ENCODE measurements at regions not wholly inside any gene's neighbourhood (a gene's known extent, or its start where the extent isn't known, plus 50 kb on each side); places are given as distances from the start of the nearest gene placed in this dataset.

DNA sequence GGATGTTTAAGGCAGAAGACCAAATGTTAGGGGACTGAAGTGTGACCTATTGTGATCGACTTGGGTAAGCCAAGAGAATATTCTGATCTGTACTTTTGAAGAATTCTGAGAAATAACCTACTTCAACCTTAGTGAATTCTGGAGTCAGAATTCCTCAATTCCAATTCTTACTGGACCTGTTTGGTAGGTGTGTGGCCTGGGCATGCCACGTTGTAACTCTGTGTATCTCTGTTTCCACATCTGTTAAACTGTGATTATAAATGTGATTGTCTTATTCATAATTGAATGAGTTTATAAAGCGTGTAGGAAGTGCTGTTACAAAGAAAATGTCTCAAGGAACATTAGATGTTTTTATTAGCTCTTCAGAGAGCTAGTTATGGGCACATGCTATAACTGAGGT, 64.5 kb downstream of the TUSC1 start:
- in situ Hi-C loops (cut with HindIII; ENCODE audit: low pct_ligation_motif_present, low pct_unique_long_range_greater_than_20kb, low sequenced_read_pairs): no loop called here
- no peak for DNase-seq

- DNase-seq: no peak
- in situ Hi-C loops (cut with HindIII; ENCODE audit: low pct_ligation_motif_present, low pct_unique_long_range_greater_than_20kb, low sequenced_read_pairs): no loop called here
Observed at GRCh38 chr9:25603106-25603505, 75.1 kb downstream of the TUSC1 start.

DNA sequence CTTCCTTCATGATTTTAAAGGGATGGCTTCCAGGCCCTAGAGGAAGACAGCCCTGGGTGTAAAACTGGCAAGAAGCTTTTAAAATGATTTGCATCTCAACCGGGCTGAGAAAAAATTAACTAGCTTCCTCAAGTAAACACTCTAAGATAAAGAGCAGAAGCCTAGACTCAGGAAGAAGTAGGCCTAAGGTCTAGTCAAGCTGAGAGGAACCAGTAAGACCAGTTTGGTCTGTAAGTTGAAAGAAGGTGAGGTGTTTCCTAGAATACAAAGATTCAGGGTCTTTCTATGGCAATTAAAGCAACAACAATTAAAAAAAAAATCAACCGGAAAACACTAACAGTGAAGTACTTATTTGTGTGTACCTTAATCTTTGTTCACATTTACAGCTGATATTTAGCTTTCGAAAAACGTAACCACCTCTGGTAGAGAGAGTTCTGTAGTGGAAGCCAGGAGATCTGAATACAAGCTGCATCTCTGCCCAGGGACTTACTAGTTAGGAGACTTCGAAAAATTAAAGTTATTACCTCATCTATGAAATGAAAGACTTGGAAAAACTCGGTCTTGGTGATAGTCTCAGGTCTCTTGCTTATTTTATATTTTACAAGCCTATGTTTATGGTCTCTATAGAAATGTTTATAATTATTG, 75.7 kb downstream of the TUSC1 start:
- DNase-seq: no peak
- in situ Hi-C loops (cut with HindIII; ENCODE audit: low pct_ligation_motif_present, low pct_unique_long_range_greater_than_20kb, low sequenced_read_pairs): no loop called here

DNA sequence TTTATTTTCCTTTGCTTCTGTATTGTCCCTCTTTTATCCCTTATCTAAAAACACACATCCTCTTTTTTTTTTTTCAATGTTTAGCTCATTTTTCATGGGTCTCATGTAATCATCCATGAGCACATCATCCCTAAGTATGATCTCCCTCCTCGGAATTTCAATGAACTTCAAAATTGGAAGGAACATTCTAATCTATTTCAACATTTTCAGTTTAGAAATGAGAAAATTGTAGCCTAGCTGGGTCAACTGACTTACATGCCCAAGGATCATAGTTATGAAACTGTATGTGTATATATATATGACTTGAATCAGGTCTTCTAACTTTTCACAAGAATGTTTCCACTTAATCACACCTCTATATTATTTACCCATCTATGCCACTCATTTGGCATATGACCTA, 77.7 kb downstream of the TUSC1 start:
- in situ Hi-C loops (cut with HindIII; ENCODE audit: low pct_ligation_motif_present, low pct_unique_long_range_greater_than_20kb, low sequenced_read_pairs): no loop called here
- no peak for DNase-seq

GRCh38 chr9:25584611-25585010, 93.6 kb downstream of the TUSC1 start:
- no peak for DNase-seq
- in situ Hi-C loops (cut with HindIII; ENCODE audit: low pct_ligation_motif_present, low pct_unique_long_range_greater_than_20kb, low sequenced_read_pairs): no loop called here

- in situ Hi-C loops (cut with HindIII; ENCODE audit: low pct_ligation_motif_present, low pct_unique_long_range_greater_than_20kb, low sequenced_read_pairs): no loop called here
- no peak for DNase-seq
Observed at GRCh38 chr9:25573281-25573680, 105.0 kb downstream of the TUSC1 start.

DNA sequence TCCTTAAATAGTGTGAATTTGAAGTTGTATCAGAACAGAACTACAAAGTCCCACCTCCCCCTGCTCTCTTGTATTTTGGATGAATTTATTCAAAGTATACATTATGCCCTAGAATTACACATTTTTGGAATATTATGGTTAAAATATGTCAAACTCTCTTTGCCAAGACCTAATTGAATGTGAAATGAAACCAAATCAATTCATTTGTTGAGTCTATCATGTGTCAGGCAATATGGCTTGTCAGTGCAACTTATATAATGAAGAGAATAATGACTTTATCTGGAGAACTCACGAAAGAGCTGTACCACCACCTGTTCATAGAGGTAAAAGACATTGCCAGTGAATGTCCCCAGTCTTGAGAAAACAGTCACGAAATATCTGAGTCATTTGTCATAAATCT, 106.8 kb downstream of the TUSC1 start:
- no peak for DNase-seq
- in situ Hi-C loops (cut with HindIII; ENCODE audit: low pct_ligation_motif_present, low pct_unique_long_range_greater_than_20kb, low sequenced_read_pairs): no loop called here

GRCh38 chr9:25570802-25571201, 107.4 kb downstream of the TUSC1 start:
- in situ Hi-C loops (cut with HindIII; ENCODE audit: low pct_ligation_motif_present, low pct_unique_long_range_greater_than_20kb, low sequenced_read_pairs): no loop called here
- no peak for DNase-seq

GRCh38 chr9:25562101-25562500, 116.1 kb downstream of the TUSC1 start:
- DNase-seq: no peak
- in situ Hi-C loops (cut with HindIII; ENCODE audit: low pct_ligation_motif_present, low pct_unique_long_range_greater_than_20kb, low sequenced_read_pairs): no loop called here

DNA sequence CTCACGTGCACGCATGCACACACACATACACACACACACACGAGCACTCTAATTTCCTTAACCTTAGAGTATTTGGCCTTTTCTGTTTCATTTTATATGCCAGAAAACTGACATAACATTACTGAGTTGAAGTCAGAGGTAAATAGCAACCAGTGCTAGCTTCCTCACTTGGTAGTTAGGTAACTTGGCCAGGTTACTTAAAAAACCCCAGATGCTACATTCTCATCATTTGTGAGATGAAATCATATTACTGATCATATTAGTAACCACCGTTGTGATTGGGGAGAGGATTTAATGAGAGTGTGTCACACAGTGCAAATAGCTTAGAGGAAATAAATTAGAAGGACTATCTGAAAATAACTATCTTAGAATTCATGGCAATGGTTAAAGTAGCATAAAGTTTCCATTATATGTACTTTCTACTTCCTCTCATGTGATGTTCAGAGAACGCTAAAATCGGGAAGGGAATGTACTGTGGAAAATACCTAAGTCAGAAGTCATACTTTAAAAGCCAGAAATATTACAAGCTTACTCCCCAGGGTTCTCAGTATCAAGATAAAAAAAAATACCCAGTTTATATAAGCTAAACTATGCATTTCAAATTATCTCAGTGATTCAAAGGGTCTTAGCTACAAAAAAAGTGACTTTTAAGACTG, 120.5 kb downstream of the TUSC1 start:
- in situ Hi-C loops (cut with HindIII; ENCODE audit: low pct_ligation_motif_present, low pct_unique_long_range_greater_than_20kb, low sequenced_read_pairs): no loop called here
- DNase-seq: no peak

- DNase-seq: no peak
- in situ Hi-C loops (cut with HindIII; ENCODE audit: low pct_ligation_motif_present, low pct_unique_long_range_greater_than_20kb, low sequenced_read_pairs): no loop called here
Observed at GRCh38 chr9:25556540-25556939, 121.7 kb downstream of the TUSC1 start.

DNA sequence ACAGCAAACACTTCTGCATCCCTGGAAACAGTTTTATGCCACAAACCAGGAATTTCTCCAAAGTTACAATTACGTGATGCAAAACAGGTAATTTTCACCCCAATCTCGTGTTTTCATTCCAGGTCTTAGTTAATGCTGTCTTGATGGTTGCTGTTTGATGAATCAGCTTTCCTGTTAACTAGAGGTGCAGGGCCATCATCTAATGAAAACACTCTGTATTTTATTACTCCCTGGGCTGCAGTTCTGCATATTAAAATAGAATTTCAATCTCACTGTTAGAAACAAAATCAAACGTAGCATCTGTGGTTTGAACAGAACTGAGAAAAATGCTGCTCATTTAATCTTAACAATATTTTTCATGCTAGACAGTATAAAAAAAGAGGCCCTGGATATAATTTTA, 129.4 kb downstream of the TUSC1 start:
- in situ Hi-C loops (cut with HindIII; ENCODE audit: low pct_ligation_motif_present, low pct_unique_long_range_greater_than_20kb, low sequenced_read_pairs): no loop called here
- DNase-seq: no peak

GRCh38 chr9:25543806-25544205, 134.4 kb downstream of the TUSC1 start:
- in situ Hi-C loops (cut with HindIII; ENCODE audit: low pct_ligation_motif_present, low pct_unique_long_range_greater_than_20kb, low sequenced_read_pairs): no loop called here
- no peak for DNase-seq

DNA sequence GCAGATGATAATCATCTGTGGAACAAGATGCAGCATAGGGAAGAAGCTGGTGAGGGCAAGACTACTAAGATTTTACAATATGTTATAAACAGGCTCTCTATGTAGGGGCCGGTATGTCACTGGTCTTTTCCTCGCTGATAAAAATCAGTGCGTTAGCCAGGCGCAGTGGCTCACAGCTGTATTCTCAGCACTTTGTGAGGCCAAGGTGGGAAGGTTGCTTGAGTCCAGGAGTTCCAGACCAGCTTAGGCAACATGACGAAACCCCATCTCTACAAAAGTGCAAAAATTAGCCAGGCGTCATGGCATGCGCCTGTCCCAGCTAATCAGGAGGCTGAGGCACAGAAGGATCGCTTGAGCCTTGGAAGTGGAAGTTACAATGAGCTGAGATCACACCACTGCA, 135.9 kb downstream of the TUSC1 start:
- DNase-seq: no peak
- in situ Hi-C loops (cut with HindIII; ENCODE audit: low pct_ligation_motif_present, low pct_unique_long_range_greater_than_20kb, low sequenced_read_pairs): no loop called here

DNA sequence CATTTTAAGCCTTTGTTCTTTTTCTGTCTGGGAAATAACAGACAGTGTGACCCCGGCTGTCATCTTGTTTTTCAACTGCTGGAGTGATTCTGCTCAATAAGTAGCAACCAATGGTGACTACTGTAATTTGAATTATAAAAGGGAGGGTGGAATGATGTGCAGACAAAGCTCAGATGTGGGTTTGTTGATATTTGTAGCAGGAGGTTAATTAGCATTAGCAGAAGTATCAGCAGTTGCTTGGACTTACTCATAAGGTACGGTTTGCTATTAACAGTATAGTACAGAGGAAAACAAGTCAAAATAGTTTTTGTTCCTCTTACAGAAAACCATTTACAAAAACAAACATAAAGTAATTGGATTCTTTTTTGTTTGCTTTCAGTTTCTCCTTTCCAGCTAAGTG, 140.4 kb downstream of the TUSC1 start:
- in situ Hi-C loops (cut with HindIII; ENCODE audit: low pct_ligation_motif_present, low pct_unique_long_range_greater_than_20kb, low sequenced_read_pairs): no loop called here
- DNase-seq: no peak

DNA sequence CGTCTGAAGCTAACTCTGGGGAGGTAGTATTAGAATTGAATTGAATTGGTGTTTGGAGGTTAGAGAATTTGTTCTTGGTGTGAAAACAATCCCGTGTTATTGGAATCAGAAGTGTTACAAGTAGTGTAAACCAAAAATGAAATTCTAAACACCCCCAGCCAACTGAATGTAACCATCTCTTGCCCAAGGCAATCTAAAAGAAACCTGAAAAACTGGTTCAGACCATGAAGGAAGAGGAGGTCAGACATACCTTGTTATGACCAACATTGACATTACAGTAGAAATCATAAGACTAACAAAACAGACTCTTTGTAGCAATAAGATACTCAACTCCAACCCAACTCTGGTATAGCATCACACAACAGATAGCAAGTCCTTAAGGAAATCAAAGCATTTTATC, 159.0 kb downstream of the TUSC1 start:
- DNase-seq: no peak
- in situ Hi-C loops (cut with HindIII; ENCODE audit: low pct_ligation_motif_present, low pct_unique_long_range_greater_than_20kb, low sequenced_read_pairs): no loop called here

DNA sequence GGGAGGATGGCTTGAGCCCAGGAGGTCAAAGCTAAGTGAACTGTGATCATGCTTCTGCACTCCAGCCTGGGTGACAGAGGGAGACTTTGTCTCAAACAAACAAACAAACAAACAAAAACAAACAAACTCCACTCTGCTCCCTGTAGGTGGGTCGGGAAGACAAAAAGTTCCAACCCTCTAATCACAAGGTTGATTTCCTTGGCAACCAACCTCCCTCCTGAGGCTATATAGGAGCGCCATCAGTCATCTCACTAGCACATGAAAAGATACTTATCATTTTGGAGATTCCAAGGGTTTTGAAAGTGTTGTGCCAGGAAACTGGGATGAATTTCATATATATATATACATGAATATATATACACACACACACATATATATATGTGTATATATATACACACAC, 160.5 kb downstream of the TUSC1 start:
- no peak for DNase-seq
- in situ Hi-C loops (cut with HindIII; ENCODE audit: low pct_ligation_motif_present, low pct_unique_long_range_greater_than_20kb, low sequenced_read_pairs): no loop called here

GRCh38 chr9:25513509-25514033, 164.7 kb downstream of the TUSC1 start:
- DNase-seq: no peak
- in situ Hi-C loops (cut with HindIII; ENCODE audit: low pct_ligation_motif_present, low pct_unique_long_range_greater_than_20kb, low sequenced_read_pairs): no loop called here

- in situ Hi-C loops (cut with HindIII; ENCODE audit: low pct_ligation_motif_present, low pct_unique_long_range_greater_than_20kb, low sequenced_read_pairs): no loop called here
- DNase-seq: no peak
Observed at GRCh38 chr9:25505644-25506043, 172.6 kb downstream of the TUSC1 start.

GRCh38 chr9:25481372-25481771, 196.9 kb downstream of the TUSC1 start:
- in situ Hi-C loops (cut with HindIII; ENCODE audit: low pct_ligation_motif_present, low pct_unique_long_range_greater_than_20kb, low sequenced_read_pairs): no loop called here
- DNase-seq: no peak
